ENCODE measurements at regions not wholly inside any gene's neighbourhood (a gene's known extent, or its start where the extent isn't known, plus 50 kb on each side); places are given as distances from the start of the nearest gene placed in this dataset.

DNA sequence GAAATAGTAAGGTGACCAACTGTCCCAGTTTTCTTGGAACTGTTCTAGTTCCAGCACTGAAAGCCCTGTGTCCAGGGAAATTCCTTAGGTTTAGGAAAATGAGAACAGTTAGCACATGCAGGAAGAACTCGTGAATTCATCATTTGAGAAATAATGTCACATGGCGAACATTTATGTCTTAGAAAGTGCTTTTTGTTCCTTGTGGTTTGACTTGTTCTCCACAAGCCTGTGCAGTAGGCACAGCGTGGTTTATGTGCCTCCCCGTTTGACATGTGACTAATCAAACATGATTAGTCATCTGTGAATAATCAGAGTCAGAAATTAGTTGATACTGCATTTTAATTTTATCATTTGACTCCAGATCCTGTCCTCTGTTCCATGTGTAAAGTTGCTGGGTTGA is 556.0 kb upstream of the CPEB2 start:
- no peaks in the 10 kb centered on the region for H3K36me3 Mint-ChIP-seq (ENCODE audit: low read depth)
- TF ChIP-seq, protein P1, sequence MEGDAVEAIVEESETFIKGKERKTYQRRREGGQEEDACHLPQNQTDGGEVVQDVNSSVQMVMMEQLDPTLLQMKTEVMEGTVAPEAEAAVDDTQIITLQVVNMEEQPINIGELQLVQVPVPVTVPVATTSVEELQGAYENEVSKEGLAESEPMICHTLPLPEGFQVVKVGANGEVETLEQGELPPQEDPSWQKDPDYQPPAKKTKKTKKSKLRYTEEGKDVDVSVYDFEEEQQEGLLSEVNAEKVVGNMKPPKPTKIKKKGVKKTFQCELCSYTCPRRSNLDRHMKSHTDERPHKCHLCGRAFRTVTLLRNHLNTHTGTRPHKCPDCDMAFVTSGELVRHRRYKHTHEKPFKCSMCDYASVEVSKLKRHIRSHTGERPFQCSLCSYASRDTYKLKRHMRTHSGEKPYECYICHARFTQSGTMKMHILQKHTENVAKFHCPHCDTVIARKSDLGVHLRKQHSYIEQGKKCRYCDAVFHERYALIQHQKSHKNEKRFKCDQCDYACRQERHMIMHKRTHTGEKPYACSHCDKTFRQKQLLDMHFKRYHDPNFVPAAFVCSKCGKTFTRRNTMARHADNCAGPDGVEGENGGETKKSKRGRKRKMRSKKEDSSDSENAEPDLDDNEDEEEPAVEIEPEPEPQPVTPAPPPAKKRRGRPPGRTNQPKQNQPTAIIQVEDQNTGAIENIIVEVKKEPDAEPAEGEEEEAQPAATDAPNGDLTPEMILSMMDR (conservative IDR thresholded peaks at IDR 0.05), result no peak
- H3K9me3 Mint-ChIP-seq, result no peaks in the 10 kb centered on the region
- no peaks in the 10 kb centered on the region for H3K4me1 Mint-ChIP-seq
- no peak overlapping the region for H3K27ac Mint-ChIP-seq (ENCODE audit: unreplicated experiment)
- H3K4me3 Mint-ChIP-seq, result no peak overlapping the region
- peaks cover 6% of the 10 kb centered on the region for H3K27me3 Mint-ChIP-seq (ENCODE audit: low read depth)
- no peak for DNase-seq (ENCODE audit: low read depth, low spot score)

DNA sequence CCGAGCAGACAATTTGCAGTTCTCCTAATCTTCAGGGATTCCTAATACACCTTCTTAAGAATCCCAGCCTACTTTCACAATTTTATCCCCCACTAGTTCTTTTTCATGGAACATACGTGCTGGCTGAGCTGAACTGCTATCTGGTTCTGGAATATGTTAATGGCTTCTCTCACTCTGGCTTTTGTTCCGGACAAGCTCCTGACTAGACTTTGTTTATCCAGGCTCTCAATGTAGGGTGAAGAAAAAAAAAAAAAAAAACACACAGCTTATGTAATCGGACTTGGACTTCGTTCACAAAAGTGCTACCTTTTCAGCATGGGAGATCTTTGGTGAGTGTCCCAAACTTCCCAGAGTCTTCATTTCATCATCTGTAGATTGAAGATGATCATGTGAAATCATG is 555.4 kb upstream of the CPEB2 start:
- no peaks in the 10 kb centered on the region for H3K4me1 Mint-ChIP-seq
- no peak overlapping the region for H3K27ac Mint-ChIP-seq (ENCODE audit: unreplicated experiment)
- TF ChIP-seq, protein P1 (conservative IDR thresholded peaks at IDR 0.05), result no peak
- no peaks in the 10 kb centered on the region for H3K9me3 Mint-ChIP-seq
- peaks cover 2% of the 10 kb centered on the region for H3K27me3 Mint-ChIP-seq (ENCODE audit: low read depth)
- no peaks in the 10 kb centered on the region for H3K36me3 Mint-ChIP-seq (ENCODE audit: low read depth)
- DNase-seq (ENCODE audit: low read depth, low spot score), result no peak
- H3K4me3 Mint-ChIP-seq, result no peak overlapping the region

DNA sequence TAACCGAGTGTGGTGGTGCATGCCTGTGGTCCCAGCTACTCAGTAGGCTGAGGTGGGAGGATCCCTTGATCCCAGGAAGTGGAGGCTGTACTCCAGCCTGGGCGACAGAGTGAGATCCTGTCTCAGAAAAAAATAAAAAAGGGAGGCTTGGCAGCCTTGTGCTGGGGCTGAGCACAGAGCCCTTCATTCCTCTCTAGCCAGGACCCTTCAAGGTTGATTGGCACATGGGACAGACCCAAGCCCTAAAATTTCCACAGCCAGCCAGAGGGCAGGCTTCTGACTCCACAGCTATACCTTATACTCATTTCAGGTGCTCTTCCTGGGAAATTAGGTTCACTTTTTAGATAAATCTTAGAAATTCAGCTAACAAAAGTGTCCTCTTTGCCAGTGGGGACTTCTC is 553.0 kb upstream of the CPEB2 start:
- DNase-seq (ENCODE audit: low read depth, low spot score), result no peak
- no peaks in the 10 kb centered on the region for H3K9me3 Mint-ChIP-seq
- H3K4me3 Mint-ChIP-seq, result no peak overlapping the region
- H3K4me1 Mint-ChIP-seq, result peaks cover 5% of the 10 kb centered on the region
- no peaks in the 10 kb centered on the region for H3K36me3 Mint-ChIP-seq (ENCODE audit: low read depth)
- TF ChIP-seq, protein P1 (conservative IDR thresholded peaks at IDR 0.05), result no peak
- H3K27ac Mint-ChIP-seq (ENCODE audit: unreplicated experiment), result no peak overlapping the region
- peaks cover 2% of the 10 kb centered on the region for H3K27me3 Mint-ChIP-seq (ENCODE audit: low read depth)

DNA sequence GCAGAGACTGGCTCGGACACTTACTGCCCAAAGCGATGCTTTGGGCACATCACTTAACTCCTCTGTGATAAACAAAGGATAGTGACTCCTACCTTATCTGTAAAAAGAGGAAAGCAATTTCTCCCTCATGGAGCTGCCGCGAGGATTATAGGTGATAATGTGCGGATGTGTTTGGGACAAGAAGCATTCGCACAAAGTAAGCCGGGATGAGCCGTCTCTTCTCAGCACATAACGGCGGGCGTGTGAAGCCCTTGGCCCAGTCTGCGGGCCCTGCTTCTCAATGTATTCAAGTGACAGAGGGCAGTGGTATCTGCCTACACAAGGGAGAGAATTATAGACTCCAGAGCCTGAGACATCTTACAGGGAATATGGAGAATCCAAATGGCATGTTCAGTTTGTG is 550.3 kb upstream of the CPEB2 start:
- H3K36me3 Mint-ChIP-seq (ENCODE audit: low read depth), result no peaks in the 10 kb centered on the region
- H3K4me3 Mint-ChIP-seq, result no peak overlapping the region
- no peak overlapping the region for H3K27ac Mint-ChIP-seq (ENCODE audit: unreplicated experiment)
- no peak for DNase-seq (ENCODE audit: low read depth, low spot score)
- TF ChIP-seq, protein P1 (conservative IDR thresholded peaks at IDR 0.05), result no peak
- peaks cover 5% of the 10 kb centered on the region for H3K4me1 Mint-ChIP-seq
- no peaks in the 10 kb centered on the region for H3K9me3 Mint-ChIP-seq
- peaks cover 2% of the 10 kb centered on the region for H3K27me3 Mint-ChIP-seq (ENCODE audit: low read depth)

DNA sequence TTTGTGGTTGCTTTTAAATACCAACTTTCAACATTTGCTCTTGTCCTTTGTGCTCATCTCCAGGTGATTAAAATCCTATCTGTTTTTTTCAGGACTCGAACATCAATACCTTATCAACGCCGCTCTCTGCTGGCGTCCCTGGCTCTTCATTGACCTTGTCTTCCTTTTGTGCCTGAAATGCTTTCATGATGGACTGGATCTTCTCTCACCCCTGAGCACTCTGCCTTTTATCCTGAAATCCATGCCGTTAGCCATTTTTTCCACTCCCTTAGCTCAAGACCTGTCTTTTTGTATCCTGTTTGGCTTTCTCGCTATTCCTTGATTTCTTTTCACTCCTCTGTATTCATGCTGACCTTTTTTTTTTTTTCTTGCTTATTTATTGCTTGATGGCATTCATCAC is 549.5 kb upstream of the CPEB2 start:
- no peak overlapping the region for H3K27ac Mint-ChIP-seq (ENCODE audit: unreplicated experiment)
- peaks cover 2% of the 10 kb centered on the region for H3K27me3 Mint-ChIP-seq (ENCODE audit: low read depth)
- TF ChIP-seq, protein P1 (conservative IDR thresholded peaks at IDR 0.05), result no peak
- no peaks in the 10 kb centered on the region for H3K36me3 Mint-ChIP-seq (ENCODE audit: low read depth)
- no peaks in the 10 kb centered on the region for H3K9me3 Mint-ChIP-seq
- DNase-seq (ENCODE audit: low read depth, low spot score), result no peak
- peaks cover 5% of the 10 kb centered on the region for H3K4me1 Mint-ChIP-seq
- no peak overlapping the region for H3K4me3 Mint-ChIP-seq

DNA sequence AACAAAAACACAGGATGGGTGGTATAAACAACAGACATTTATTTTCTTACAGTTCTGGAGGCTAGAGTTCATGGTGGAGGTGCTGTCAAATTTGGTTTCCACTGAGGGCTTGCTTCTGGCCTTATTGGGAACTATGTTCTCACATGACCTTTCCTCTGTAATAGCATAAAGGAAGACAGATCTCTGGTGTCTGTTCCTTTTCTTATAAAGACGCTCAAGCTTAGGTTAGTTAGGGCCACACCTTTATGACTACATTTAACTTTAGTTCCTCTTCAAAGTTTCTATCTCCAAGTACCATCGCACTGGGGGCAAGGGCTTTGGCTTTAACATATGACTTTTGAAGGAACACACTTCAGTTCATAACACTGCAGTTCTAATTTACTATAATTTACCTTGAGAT is 543.8 kb upstream of the CPEB2 start:
- TF ChIP-seq, protein P1 (conservative IDR thresholded peaks at IDR 0.05), result no peak
- no peaks in the 10 kb centered on the region for H3K36me3 Mint-ChIP-seq (ENCODE audit: low read depth)
- no peak for DNase-seq (ENCODE audit: low read depth, low spot score)
- H3K27me3 Mint-ChIP-seq (ENCODE audit: low read depth), result no peaks in the 10 kb centered on the region
- H3K4me3 Mint-ChIP-seq, result no peak overlapping the region
- peaks cover 3% of the 10 kb centered on the region for H3K9me3 Mint-ChIP-seq
- no peak overlapping the region for H3K27ac Mint-ChIP-seq (ENCODE audit: unreplicated experiment)
- no peaks in the 10 kb centered on the region for H3K4me1 Mint-ChIP-seq
